SK-N-SH treated with all-trans-retinoic acid at 6 μM for 48 hours (cell line): ENCODE measurements at regions not wholly inside any gene's neighbourhood (a gene's known extent, or its start where the extent isn't known, plus 50 kb on each side); places are given as distances from the start of the nearest gene placed in this dataset.

Source experiments
- BACH2 ChIP-seq: fragments of 250-450 bp; sonication (Bioruptor Pico); IDR thresholded peaks from 2 replicates; pipeline ENCODE4 v1.9.0; 2021; ENCODE audit warnings: mild to moderate bottlenecking, borderline replicate concordance
- CSRNP3 ChIP-seq: fragments of 250-450 bp; sonication (Bioruptor Pico); IDR thresholded peaks from 2 replicates; pipeline ENCODE4 v1.5.1; 2021; ENCODE audit warnings: mild to moderate bottlenecking, moderate library complexity
- ESRRG ChIP-seq: fragments of 250-450 bp; sonication (Bioruptor Pico); IDR thresholded peaks from 2 replicates; pipeline ENCODE4 v1.6.1; 2021; ENCODE audit warnings: mild to moderate bottlenecking
- ISL1 ChIP-seq: fragments of 250-450 bp; sonication (Bioruptor Pico); IDR thresholded peaks from 2 replicates; pipeline ENCODE4 v2.1.2; 2022; ENCODE audit warnings: mild to moderate bottlenecking, moderate library complexity
- PATZ1 ChIP-seq: fragments of 250-450 bp; sonication (Bioruptor Pico); IDR thresholded peaks from 2 replicates; pipeline ENCODE4 v1.8.0; 2020; ENCODE audit warnings: mild to moderate bottlenecking, moderate library complexity, borderline replicate concordance
- PPARA ChIP-seq: fragments of 250-450 bp; sonication (Bioruptor Pico); IDR thresholded peaks from 2 replicates; pipeline ENCODE4 v1.5.0; 2020; ENCODE audit warnings: mild to moderate bottlenecking, borderline replicate concordance
- RARB ChIP-seq: fragments of 250-450 bp; sonication (Bioruptor Pico); IDR thresholded peaks from 2 replicates; pipeline ENCODE4 v1.8.0; 2021; ENCODE audit warnings: mild to moderate bottlenecking, moderate library complexity
- TCF4 ChIP-seq: fragments of 250-450 bp; sonication (Bioruptor Pico); IDR thresholded peaks from 2 replicates; pipeline ENCODE4 v1.8.0; 2021; ENCODE audit warnings: mild to moderate bottlenecking, moderate library complexity, borderline replicate concordance
- ZC3H10 ChIP-seq: fragments of 250-450 bp; sonication (Bioruptor Pico); IDR thresholded peaks from 2 replicates; pipeline ENCODE4 v1.5.1; 2021; ENCODE audit warnings: mild to moderate bottlenecking, moderate library complexity
- ZFP3 ChIP-seq: fragments of 250-450 bp; sonication (Bioruptor Pico); IDR thresholded peaks from 2 replicates; pipeline ENCODE4 v1.5.0; 2020; ENCODE audit warnings: mild to moderate bottlenecking, moderate library complexity
- ZFP30 ChIP-seq: fragments of 450-650 bp; formaldehyde crosslinking; IDR thresholded peaks from 2 replicates; pipeline ENCODE4 v1.5.0; 2022; ENCODE audit warnings: mild to moderate bottlenecking, moderate library complexity
- ZNF8 ChIP-seq: fragments of 450-650 bp; formaldehyde crosslinking; IDR thresholded peaks from 2 replicates; pipeline ENCODE4 v1.5.0; 2020; ENCODE audit warnings: mild to moderate bottlenecking, moderate library complexity
- TF ChIP-seq, protein P1 (sequence below): fragments of 250-450 bp; sonication (Bioruptor Pico); IDR thresholded peaks from 2 replicates; pipeline ENCODE4 v1.5.1; 2020; ENCODE audit warnings: low read depth, mild to moderate bottlenecking, moderate library complexity
- TF ChIP-seq, protein P2 (sequence below): fragments of 250-450 bp; sonication (Bioruptor Pico); IDR thresholded peaks from 2 replicates; pipeline ENCODE4 v1.8.0; 2021; ENCODE audit warnings: low read depth, mild to moderate bottlenecking, moderate library complexity, borderline replicate concordance

DNA sequence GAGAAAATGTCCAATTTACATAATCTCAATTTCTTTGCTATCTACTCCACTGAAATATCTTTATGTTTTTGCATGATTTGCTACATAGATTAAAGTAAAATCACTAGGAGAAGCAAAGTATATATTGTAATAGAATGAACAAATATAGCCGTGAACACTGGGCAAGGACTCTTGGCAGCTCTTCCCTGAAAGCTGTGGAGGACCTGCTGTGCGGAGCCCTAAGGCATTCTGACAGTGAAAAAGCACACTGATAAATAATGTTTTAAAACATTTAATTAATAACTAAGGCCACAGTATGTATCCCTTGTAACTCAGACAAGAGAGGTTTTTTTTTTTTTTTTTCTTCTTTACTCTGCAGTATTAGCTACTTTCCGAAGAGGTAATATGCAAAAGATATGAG lies 256.1 kb upstream of the DPYD start:
- no peak for TF ChIP-seq PPARA (CRISPR knock-in tag)
- TF ChIP-seq PATZ1 (CRISPR knock-in tag): no peak
- TF ChIP-seq BACH2: no peak
- TF ChIP-seq ZFP3 (CRISPR knock-in tag): no peak
- no peak for TF ChIP-seq CSRNP3 (CRISPR knock-in tag)
- TF ChIP-seq, protein P1, sequence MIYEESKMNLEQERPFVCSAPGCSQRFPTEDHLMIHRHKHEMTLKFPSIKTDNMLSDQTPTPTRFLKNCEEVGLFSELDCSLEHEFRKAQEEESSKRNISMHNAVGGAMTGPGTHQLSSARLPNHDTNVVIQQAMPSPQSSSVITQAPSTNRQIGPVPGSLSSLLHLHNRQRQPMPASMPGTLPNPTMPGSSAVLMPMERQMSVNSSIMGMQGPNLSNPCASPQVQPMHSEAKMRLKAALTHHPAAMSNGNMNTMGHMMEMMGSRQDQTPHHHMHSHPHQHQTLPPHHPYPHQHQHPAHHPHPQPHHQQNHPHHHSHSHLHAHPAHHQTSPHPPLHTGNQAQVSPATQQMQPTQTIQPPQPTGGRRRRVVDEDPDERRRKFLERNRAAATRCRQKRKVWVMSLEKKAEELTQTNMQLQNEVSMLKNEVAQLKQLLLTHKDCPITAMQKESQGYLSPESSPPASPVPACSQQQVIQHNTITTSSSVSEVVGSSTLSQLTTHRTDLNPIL (CRISPR knock-in tag): no peak
- no peak for TF ChIP-seq ESRRG
- TF ChIP-seq ZFP30: no peak
- no peak for TF ChIP-seq TCF4 (CRISPR knock-in tag)
- TF ChIP-seq ZNF8 (CRISPR knock-in tag): no peak
- TF ChIP-seq ISL1 (CRISPR knock-in tag): no peak
- TF ChIP-seq, protein P2, sequence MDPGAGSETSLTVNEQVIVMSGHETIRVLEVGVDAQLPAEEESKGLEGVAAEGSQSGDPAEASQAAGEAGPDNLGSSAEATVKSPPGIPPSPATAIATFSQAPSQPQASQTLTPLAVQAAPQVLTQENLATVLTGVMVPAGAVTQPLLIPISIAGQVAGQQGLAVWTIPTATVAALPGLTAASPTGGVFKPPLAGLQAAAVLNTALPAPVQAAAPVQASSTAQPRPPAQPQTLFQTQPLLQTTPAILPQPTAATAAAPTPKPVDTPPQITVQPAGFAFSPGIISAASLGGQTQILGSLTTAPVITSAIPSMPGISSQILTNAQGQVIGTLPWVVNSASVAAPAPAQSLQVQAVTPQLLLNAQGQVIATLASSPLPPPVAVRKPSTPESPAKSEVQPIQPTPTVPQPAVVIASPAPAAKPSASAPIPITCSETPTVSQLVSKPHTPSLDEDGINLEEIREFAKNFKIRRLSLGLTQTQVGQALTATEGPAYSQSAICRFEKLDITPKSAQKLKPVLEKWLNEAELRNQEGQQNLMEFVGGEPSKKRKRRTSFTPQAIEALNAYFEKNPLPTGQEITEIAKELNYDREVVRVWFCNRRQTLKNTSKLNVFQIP: no peak
- TF ChIP-seq RARB (CRISPR knock-in tag): no peak
- no peak for TF ChIP-seq ZC3H10 (CRISPR knock-in tag)
